NCI-H2196 (cell line): ENCODE measurements at regions not wholly inside any gene's neighbourhood (a gene's known extent, or its start where the extent isn't known, plus 50 kb on each side); places are given as distances from the start of the nearest gene placed in this dataset.
"Not testable (repeated sequence)": the region's sequence is repeated elsewhere in the genome, so short reads cannot be mapped to it uniquely, and the experiment has no call there.

ENCODE experiments used
- DNase-seq: peaks from one replicate; lab custom pipeline; 2025; ENCODE audit not compliant: unreplicated experiment; lab: John Stamatoyannopoulos, UW

DNA sequence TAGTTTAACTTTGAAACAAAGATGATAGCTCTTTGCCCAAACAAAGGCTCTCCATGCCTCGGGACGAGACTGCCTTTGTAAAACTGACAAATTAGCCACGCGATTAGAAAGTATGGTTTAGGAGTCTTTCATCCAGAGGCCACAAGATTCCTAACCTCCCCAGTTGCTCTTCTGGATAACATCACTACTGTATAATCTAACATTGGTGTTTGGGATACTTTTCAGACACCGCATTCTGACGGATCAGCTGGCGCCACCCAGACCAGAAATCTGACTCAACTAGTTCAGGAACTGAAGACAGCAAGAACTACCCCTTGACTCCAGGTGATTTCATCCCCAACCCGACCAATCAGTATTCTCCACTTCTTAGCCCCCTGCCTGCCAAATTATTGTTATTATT, 98.1 kb upstream of the TEX13D start:
- DNase-seq = no peak

DNA sequence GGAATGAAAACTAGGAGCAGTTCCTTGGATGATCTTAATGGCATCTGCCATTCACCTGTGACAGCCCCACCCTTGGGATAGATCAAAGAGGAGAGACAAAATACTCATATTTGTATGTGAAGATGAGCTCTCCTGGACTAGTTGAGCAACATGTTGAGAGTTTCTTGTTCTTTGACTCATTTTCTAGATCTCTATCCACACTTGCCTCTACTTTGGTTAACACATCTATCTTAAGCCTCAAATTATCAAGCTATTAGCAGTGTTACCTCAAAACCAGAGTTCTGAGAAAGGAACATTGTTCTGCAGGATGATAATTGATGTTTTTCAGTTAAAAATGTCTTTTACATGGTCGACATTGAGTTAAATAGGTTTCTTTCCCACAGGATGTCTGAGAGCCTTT, 94.2 kb upstream of the TEX13D start:
- no peak for DNase-seq

DNA sequence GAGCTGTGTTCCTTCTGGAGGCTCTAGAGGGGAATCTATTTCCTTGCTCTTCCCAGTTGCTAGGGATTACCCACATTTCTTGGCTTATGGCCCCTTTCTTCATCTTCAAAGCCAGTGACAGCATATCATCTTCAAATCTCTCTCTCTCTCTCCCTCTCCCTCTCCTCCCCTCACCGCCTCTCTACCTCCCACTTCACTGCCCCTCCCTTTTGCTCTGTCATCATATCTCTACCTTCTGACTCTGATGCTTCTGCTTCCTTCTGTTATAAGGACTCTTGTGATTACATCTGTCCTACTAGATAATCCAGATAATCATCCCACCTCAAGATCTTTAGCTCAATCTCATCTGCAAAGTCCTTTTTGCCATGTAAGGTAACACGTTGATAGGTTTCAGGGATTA, 93.1 kb upstream of the TEX13D start:
- no peak for DNase-seq

DNA sequence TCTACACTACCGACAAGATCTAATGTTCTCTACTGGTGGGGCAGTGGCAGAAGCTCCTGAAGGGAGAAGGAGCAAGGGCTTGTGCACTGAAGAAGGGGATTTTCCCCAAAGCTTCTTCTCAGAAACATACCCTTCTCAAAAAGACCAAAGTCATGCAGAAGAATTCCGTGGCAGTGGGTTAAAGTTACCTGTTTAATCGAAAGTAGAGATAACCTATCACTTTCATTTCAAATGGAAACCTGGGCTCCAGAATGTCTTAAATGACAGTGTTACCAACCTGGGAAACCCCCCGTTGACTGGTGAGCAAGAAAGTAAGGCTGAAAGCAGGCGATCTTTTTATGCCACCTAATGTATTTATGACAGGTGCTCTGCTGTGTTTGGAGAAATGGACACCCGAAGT, 92.5 kb upstream of the TEX13D start:
- no peak for DNase-seq

DNA sequence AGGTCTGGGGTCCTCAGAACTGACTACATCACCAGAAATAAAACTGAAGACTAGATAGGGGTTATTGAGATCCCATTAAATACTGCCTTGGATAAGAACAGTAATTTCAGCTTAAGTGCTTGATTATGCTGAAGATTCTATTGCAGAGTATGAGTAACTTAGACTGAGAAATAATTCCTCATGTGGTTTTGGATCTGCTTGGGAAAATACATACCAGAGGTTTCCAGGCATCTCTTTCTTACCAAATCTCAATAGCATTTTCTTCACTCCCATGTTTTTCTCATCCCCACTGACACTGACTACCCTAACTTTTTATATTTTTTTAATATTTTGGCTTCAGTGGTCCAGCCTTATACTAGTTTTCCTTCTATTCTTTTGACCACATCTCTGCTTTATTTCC, 92.0 kb upstream of the TEX13D start:
- DNase-seq = no peak

DNA sequence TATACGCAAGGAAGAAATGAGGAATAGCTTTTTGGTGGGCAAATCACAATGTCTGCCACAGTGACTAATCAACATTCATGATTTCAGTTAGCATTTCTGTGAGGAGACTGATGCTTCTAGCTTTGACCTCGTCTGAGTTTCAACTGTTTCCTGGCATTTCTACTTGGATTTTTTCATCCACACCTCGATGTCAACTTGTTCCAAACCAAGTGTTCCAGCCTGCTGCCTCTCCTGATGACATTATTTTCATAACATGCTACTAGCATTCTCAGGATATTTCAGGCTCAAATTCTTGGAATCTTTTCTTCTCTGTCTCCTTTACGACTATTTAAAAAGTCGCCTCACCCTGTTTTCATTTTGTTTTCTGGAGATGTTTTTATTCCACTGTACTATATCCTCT, 90.3 kb upstream of the TEX13D start:
- no peak for DNase-seq

DNA sequence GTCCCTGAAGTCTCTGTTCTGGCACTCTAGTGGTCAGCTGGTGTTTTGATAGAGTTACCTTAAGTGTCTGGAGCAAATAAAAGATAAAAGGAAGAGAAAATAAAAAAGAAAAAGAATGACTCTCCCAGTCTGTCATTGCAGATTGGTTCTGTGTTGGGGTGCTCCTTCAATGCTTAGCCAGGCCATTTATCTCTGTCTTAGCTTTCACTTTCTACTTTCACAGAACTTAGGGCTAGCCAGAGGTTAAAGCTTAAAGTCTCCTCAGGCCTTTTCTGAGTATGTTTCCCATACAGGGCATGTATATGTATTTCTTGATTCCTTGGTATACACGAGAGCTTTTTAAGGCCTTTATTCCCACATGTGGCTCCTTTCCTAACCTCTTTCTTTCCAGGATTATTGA, 83.1 kb upstream of the TEX13D start:
- DNase-seq = no peak

DNA sequence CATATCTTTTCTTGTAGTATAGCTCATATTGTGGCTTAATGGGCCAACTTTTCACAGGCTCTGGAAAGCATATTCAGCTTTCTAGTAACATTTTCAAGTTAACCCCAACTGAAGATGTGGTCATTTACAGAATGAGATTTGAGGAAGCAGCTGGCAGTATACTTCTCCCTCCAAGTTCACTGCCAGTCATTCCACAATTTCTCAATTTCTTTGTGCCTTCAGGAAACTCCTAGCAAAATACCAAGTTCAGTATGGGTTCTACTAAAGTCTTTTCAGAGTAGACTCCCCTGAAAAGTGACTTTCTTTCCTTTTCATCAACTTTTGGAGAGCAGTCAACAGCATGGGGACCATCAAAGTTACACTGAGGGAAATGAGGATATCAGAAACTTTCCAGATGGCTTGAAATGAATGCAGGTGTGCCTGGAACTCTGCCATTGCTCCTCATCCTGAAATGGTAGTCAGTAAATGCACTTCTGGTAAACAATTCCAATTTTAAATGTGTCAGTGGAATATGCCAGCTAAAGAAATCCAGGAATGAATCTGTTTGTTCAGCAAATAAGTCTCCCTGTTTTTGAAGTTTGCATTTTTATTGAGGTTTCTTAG, 81.5 kb upstream of the TEX13D start:
- no peak for DNase-seq

DNA sequence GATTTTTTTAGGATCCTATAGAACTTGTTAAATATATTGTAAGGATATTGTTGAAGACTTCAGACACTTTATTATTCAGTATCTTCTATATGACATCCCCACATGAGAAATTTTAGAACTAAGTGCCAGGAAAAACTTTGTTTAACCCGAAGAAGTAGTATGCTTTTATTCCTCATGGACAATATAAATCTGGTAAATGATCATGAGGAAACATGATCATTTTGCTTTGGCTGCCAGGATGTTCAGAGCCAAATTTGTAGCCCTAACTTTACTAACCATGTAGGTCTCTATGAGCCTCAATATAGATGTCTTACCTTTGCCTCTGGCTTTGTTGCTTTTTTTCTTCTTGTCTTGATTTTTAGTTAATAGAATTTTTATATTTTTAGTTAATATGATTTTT, 77.8 kb upstream of the TEX13D start:
- no peak for DNase-seq

DNA sequence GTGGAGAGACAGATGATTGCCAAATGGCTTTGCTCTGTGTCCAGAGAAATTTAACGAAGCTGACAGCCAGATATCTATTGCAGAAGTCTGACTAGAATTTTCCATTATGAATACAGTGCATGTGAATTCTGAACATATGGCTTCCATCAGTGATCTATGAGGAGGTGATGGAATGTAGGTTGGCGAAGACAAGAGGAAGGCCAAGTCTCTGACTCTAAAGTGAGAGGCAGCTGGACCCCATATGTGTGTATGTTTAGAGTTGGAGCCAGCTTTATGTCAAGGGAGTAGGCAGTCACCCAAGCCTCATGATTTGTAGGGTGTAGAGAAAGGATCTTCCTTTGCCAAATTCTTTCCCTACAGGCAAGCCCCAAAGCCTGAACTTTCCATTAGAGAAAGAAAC, 76.2 kb upstream of the TEX13D start:
- DNase-seq = no peak

DNA sequence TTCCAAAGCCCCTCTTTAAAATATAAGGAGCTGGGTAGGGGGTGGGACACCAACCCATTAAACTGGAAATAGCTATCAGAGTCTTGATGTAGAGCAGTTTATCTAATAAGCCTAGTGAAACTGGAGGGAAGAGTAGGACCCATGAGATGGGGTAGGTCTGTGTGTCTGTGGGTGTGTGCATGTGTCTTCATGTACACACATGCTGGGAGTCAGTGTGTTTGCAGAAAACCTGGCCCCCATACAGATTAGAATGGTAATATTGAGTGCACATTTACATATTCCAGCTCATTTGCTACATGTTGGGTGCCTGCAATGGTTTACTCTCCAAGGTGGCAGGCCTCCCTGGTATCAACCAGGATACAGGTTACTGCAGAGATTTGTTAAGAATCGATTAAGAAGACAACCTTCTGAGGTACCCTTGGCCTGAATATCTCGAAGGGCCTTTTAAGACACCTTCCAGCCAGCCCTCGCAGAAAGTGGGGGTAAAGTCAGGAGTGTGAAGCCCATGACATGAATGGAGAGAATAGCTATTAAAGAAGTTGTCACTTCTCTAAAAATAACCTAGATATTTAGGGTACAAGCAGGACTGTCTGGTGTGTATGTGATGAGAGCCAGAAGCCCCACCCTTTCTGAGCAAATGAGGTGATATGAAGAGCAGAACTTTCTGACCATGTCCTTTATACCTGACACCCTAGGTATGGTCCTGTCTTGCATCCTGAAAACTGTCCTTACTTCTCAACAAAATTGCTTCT, 75.7 kb upstream of the TEX13D start:
- no peak for DNase-seq

DNA sequence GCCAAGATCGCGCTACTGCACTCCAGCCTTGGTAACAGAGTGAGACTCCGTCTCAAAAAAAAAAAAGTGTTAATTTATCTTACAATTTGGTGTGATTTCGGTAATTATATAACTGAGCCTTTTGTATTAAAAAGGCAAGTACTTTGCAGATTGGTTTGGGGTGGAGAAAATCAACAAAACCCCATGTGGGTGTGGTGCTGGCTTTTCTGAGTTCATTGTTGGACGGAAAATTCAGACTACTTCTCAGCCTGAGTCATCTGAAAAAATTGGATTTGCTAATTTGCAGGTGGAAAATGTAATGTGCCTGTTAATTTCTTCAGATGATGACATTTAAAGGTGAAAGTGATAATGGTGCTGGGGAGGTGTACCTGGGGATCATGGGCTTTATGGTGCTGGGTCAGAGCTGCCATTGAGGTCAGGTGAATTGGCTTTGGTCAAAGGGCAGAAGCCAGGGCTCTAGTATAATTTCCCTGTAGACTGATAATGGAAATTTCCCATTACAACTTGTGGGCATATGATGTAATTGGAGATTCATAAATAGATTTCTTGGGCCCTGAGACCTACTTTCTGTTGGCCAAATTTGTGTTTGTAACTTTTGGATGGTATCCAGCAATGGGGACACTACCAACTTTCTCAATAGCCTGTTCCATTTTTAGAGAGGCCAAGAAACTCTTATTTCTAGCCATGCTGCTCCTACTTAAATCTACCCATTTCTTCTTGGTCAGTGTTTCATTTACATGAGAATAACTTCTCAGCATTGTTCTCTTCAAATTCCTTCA, 74.3 kb upstream of the TEX13D start:
- DNase-seq = no peak

DNA sequence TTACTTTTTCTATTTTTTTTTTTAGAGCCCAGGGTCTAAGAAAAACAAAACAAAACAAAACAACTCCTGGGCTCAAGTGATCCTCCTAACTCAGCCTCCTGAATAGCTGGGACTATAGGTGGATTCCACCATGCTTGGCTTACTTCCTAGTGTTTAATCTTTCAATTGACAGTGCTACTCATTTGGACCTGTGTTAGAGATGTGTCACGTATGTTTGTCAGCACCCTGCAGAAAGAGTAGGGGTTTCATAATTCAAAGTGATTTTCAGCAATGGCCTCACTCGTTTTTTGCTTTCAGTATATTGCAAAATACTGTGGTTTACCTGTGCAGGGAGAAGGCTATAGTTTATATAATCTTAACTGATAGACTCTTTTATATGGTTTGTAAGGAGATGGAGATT, 71.6 kb upstream of the TEX13D start:
- DNase-seq = no peak

DNA sequence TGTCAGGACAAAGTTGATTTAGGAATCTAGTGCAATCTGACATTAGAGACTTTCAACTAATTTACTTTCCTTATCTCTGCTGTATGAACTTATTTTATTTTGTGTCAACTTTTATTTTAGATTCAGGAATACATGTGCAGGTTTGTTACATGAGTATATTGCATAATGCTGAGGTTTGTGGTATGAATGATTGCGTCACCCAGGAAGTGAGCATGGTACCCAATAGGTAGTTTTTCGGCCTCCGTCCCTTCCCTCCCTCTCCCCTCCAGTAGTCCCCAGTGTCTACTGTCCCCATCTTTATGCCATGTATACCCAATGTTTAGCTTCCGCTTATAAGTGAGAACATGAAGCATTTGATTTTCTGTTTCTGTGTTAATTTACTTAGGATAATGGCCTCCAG, 68.7 kb upstream of the TEX13D start:
- no peak for DNase-seq

DNA sequence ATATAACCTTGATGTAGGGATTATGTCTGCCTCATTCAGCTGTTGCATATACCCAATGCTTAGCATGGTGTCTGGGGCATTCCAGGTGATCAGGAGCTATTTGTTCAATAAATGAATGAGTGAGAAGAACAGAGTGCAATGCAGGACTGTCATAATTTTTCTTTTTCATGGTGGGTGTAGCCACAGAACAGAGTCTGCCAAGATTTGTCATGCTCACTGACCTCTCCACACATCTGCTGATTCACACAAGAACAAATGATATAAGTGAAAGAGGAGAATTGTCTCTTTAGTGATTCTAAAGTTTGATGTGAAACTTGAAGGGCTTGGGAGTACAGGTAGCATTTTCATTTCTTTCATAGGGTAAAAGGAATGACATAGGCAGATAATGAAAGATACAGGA, 64.4 kb upstream of the TEX13D start:
- no peak for DNase-seq

DNA sequence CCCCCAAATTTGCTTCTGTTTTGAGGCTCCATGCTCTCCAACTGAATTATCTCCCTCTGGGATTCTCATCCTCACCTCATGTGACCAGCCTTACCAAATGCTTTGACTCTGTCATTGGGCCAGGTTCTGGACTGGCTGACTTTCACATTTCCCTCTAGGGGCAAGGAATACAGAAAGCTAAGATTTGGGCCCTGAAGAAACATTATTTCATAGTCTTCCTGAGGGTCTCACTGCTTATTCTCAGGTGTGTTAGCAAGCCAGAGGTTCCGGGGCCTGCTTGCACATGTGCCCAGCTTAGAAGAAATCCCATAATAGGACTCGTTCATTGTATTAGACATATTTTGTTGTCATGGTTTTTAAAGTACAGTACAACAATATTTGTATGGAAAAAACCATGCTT, 62.6 kb upstream of the TEX13D start:
- no peak for DNase-seq

DNA sequence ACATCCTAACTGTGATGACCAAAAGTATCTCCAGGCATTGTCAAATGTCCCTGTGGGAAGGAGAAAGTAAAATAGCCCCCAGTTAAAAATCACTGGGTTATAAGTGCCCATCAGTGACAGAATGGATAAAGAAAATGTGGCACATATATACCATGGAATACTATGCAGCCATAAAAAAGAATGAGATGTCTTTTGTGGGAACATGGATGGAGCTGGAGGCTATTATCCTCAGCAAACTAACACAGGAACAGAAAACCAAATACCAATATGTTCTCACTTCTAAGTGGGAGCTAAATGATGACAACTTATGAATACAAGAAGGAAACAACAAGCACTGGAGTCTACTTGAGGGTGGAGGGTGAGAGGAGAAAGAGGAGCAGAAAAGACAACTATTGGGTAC, 60.9 kb upstream of the TEX13D start:
- DNase-seq = not testable (repeated sequence)

DNA sequence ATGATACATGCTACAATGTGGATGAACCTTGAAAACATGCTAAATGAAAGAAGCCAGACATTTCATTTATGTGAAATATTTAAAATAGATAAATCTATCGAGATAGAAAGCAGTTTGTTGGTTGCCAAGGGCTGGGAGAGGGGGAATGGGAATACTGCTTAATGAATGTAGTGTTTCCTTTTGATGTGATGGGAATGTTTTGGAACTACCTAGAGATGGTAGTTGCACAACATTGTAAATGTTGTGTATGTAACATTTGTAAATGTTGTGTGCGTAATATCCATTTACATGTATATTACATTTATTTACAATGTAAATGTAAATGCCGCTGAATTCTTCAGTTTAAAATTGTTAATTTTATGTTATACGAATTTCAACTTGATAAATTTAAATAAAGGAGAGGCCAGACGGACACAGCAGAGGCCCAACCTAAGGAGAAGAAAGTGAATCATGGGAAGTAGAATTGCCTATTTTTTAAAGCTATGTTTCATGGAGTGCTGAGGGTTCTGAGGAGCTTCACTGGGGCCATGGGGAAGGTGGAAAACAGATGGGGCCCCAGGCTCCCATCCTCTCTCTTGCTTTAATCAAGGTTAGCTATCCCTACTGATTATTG, 60.0 kb upstream of the TEX13D start:
- DNase-seq = no peak

DNA sequence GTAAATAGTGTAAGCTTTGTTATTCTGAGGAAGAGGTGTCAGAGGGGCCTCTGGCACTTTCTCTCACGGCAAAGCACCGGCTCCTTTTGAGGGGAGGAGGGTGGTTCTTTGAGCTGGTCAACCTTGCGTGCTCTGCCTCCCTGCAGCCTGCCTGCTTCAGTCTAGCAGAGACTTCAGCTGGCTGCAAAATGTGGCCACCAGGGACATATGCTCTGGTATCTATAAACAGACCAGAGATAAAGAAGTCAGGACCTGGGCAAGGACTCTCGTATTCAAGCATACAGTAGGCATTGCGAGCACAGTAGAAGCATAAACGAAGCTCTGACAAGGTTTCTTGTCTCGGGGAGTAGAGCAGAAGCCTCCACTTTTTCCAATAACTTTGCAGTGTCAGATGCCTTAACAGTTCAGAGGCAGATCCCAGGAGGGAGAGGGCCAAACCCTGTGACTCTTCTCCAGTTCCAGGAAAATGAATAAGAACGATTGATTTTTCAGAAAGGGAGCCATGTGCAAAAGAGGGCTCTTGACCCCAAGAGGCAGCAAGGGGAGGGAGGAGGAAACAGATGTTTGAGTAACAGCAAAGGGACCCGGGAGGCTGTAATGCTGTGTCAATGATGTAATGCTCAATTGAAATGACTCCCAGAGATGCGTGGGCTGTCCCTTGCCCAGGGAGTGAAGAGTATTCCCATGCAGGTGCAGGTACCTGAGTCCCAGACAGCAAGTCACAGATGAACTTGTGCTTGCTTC, 57.9 kb upstream of the TEX13D start:
- no peak for DNase-seq

DNA sequence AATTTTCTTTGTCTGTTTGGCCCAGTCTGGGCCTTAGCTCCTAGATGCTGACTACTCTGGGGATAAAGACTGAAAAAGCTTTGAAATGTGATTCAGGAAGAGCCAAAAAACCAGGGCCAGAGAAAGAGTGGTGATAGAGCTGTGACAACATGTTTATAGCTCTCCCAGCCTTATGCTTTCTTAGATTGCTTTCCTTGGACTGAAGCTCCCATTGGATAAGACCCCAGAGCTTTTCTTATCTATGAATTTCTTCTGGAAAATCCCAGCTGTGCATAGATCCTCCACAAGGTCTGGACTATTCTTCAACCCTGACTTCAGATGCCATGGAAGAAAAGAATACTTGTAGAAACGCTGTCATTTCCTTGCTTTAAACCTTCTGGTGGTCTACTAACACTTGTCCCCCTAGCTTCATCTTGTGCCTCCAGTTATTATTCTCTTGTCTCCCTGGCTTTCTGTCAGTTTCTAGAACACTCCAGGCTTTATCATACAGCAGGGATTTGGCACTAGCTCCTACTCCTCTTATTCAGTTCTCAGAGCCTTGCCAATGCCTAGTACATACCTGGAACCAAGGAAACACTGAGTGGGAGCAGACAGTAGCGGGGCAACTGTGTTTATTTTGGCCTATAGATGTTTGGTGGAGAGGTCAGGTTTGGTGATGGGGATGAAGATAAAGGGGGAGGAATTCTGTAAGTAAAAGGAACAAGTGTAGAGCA, 57.1 kb upstream of the TEX13D start:
- DNase-seq = no peak
